NOMO-1 treated with DMSO at 0.1 percent for 48 hours (cell line): ENCODE measurements at regions not wholly inside any gene's neighbourhood (a gene's known extent, or its start where the extent isn't known, plus 50 kb on each side); places are given as distances from the start of the nearest gene placed in this dataset.
A peak's percentile ranks its signal among the peaks of the same experiment; 100 is the strongest.

ENCODE experiments used
- DNase-seq: peaks from one replicate; lab custom pipeline; 2025; ENCODE audit not compliant: unreplicated experiment; lab: John Stamatoyannopoulos, UW

DNA sequence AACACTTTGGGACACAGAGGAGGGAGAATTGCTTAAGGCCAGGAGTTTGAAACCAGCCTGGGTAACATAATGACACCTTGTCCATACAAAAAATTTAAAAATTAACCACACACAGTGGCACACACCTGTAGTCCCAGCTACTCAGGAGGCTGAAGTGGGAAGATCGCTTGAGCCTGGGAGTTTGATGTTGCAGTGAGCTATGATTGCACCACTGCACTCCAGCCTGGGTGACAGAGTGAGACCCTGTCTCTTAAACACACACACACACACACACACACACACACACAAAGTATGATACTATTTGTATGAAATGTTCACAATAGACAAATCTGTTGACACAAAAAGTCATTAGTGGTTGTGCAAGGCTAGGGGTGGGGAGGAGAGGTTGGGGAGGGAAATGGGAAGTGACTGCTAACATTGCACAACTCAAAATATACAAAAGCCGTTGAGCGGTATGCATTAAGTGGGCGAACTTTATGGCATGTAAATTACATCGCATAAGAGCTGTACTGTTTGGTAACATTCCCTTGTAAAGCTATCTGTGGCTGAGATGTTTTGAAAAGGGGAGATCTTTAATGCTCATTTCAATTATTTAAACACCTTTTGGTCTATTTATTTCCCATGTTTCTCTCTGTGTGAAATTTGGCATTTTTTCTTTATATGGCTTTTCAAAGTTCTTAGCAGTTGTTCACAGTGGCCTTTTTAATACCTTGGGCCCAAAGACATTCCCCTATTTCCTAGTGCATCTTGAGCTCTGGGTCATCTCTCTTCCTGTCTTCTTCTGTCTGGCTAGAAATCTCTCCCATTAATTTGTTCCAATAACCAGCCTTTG is 58.9 kb upstream of the ZNF516 start:
- DNase-seq = peak; percentile 96

DNA sequence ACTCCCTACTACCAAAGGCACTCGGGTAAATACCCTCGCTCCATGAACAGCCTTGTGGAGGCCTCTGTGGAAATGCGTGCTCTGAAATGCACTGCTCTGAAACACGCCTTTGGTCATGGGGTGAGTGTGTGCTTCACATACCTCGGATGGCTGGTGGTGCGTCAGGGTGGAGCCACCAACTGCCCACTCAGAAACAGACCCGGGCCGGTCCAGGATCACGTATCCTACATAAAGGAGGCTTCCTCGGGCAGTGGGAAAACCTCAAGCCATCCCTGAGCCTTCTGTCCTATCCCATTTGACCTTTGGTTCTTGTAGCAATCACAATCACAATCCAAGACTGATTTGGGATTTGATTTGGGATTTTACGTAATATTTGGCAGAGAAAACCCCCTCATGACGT is 53.5 kb upstream of the ZNF516 start:
- no peak for DNase-seq

DNA sequence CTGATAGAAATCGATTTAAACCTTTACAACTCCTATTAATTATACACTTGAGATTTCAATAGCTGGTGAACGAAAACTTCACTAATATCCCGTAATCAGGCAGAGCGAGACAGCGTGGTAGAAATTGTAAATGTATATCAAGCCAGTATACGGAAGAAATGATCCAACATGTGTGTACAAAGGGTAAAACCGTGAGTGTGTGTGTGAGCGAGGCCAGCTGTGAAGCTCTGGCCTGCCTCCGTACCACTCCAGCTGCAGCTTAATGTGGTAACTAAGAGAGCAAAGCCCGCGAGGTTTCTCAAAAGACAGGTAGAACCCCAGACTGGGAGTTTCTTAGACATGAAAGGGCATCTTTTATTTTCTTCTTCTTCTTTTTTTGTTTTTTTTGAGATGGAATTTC is 52.3 kb upstream of the ZNF516 start:
- no peak for DNase-seq

DNA sequence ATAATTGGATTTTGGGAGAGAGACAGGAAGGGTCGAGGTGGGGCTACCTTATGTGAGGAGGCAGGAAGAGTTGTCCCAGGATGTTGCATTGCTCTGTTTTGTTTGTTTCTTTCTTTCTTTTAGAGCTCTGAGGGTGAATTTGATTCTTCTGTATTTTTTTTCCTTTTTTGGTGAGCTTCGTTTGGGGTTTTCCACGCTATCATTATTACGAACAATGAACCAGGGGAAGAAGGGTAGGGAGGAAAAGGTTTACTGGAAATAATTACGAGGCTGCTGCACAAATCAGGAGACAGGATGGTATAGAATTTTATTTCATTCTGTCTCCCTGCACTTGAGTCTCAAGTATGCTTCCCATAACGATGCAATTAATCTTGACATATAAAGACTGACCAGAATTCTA is 51.4 kb upstream of the ZNF516 start:
- DNase-seq = no peak

DNA sequence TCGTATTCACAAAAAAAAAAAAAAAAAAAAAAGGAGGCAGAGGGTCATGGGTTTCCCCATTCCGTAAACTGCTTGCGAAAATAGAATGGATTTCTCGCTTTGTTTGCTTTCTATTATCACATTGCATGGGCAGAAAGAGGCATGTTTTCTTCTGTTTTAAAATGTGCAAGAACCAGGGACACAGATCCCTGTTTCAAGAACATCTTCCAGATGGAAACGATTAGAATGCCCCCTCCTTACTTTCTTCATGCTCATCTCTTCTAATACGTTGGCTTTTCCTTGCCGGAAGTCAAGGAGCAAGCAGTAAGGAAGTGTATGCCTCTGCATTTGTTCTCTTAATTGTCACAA is 51.0 kb upstream of the ZNF516 start:
- peak; percentile 63 for DNase-seq

DNA sequence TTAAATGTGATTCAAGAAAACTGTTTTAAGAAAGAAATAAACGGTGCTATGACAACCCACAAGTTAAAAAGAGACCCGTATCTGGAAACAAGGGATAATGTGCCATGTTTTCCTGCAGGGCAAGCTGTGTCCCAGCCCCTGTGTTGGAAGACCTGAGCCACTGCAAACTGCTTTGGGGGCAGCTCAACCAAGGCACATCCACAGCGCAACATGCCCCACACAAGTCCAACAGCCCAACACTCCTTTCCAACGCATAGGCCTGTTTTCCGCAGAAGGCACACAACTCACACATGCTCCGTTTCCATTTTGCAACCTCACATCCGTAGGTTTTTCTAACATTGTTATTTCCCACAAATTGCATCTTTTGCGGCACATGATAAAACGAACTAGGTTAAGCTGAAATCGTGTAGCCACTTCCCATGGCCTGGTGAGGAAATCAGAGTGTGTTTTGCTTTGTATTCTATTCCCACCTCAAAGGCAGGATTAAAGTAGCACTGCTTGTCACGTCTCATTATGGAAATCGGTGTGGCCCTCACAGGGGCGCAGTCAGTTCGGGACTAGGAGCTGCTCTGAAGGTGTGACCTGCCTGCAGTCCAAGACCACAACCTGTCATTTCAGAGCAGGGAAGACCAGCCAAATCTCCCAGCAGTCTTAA is 50.5 kb upstream of the ZNF516 start:
- peak; percentile 63 for DNase-seq

DNA sequence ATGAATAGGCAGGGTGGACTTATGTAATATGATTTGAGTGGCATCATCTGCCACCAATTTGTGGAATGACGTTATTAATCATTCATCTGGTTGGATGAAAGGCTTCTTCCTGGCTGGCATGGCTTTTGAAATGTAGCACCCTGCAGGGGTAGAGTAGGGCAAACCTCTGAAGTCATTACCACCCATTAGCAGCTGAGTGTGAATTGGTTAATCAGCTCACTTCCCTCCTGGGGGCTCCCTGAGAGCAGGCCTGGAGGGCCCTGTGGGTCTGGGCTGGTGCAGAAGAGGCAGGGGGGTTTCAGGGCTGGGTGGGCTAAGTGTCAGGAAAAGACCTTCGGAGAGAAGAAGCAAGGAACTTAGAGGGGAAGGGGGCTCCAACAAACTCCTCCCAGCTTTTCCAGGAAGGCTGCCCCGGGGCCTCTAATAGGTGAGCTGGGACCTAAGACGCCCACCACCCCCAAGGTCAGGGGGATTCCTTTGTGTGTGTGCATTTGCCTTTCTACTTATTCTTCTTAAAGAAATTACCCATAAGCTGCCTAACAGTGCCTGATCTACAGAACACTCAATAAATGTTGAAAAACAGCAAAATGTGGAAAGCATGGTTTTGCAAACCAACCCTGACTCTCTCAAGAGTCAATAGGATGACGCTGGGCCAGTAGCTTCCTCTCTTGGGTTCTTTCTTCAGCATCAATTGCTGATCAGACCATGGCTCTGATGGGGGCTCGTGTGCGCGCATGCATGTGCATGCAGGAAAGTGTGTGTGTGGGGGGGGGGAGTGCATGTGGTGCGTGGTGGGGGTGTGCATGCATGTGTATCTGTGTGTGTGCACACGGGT is 49.7 kb upstream of the ZNF516 start:
- peak; percentile 49 for DNase-seq
